Endothelial cell of umbilical vein (primary cell): ENCODE measurements at regions not wholly inside any gene's neighbourhood (a gene's known extent, or its start where the extent isn't known, plus 50 kb on each side); places are given as distances from the start of the nearest gene placed in this dataset.

Source experiments
- BruUV-seq: library from RNA; stranded (reverse); fragments of 400-500 nt; replicated peaks from 2 replicates; lab custom pipeline; 2021; lab: Mats Ljungman, UMichigan
- CTCF ChIA-PET: fragments of 300-600, 350-600 bp; sonication (Branson Sonifier 250); formaldehyde crosslinking; loops from one replicate; lab custom pipeline; 2021; ENCODE audit warnings: antibody characterized with exemption, inconsistent platforms; lab: Charles Lee
- POLR2A ChIA-PET: fragments of 300-600, 350-600 bp; sonication (Branson Sonifier 250); formaldehyde crosslinking; loops from one replicate; lab custom pipeline; 2021; ENCODE audit warnings: antibody characterized with exemption, inconsistent platforms; lab: Charles Lee
- DNase-seq: peaks from one replicate; pipeline ENCODE4 v3.0.0-alpha.2; 2011; ENCODE audit warnings: low read depth, low spot score
- FAIRE-seq: peaks from 2 replicates; lab custom pipeline; 2011; peaks lifted over from hg19 to GRCh38; lab: Jason Lieb, UNC
- H2AFZ ChIP-seq: 2 replicates; pipeline ENCODE4 v1.6.0; 2012; ENCODE audit warnings: low read depth, low read length, control low read depth, inconsistent platforms
- H3K27ac ChIP-seq: 2 replicates; pipeline ENCODE4 v1.5.1; 2011; ENCODE audit warnings: low read depth, mild to moderate bottlenecking, control low read depth, low read length, moderate library complexity; ENCODE audit not compliant: insufficient read depth
- H3K27me3 ChIP-seq, 2 experiments: 2 replicates each; pipeline versions ENCODE4 v1.6.0 to v1.6.1; 2011; ENCODE audit warnings: low read length in 2 of 2, mixed read lengths in 1 of 2; ENCODE audit not compliant: control insufficient read depth in 2 of 2, insufficient read depth in 2 of 2
- H3K36me3 ChIP-seq, 2 experiments: 2 replicates in 1 of 2; 3 replicates in 1 of 2; pipeline ENCODE4 v1.5.1; 2011; ENCODE audit warnings: low read length in 2 of 2, mild to moderate bottlenecking in 1 of 2, moderate library complexity in 1 of 2; ENCODE audit not compliant: control insufficient read depth in 2 of 2, insufficient read depth in 2 of 2; ENCODE audit errors: extremely low read depth in 1 of 2
- H3K4me1 ChIP-seq: 3 replicates; pipeline ENCODE4 v1.5.1; 2011; ENCODE audit warnings: mild to moderate bottlenecking, low read length; ENCODE audit not compliant: control insufficient read depth, insufficient read depth; ENCODE audit errors: extremely low read depth
- H3K4me2 ChIP-seq: 2 replicates; pipeline ENCODE4 v1.6.1; 2011; ENCODE audit warnings: low read length, control low read depth, mixed read lengths; ENCODE audit not compliant: insufficient read depth
- H3K4me3 ChIP-seq, 3 experiments: fragments of 200-600 bp in 1 of 3; sonication (generic), shearing (Covaris generic) in 1 of 3; replicated peaks in 1 of 3; 2 replicates each; pipeline ENCODE4 v1.5.1; 2011 to 2016; ENCODE audit warnings: control low read depth in 3 of 3, low read length in 3 of 3, mild to moderate bottlenecking in 2 of 3, inconsistent platforms in 1 of 3, low read depth in 1 of 3, moderate library complexity in 1 of 3; ENCODE audit not compliant: insufficient read depth in 1 of 3
- H3K79me2 ChIP-seq: 2 replicates; pipeline ENCODE4 v1.6.0; 2012; ENCODE audit warnings: low read length, inconsistent platforms; ENCODE audit not compliant: control insufficient read depth, insufficient read depth
- H3K9ac ChIP-seq: replicated peaks from 2 replicates; pipeline ENCODE3; 2011; ENCODE audit warnings: low read length, control low read depth; ENCODE audit not compliant: insufficient read depth; ENCODE audit errors: extremely low read depth
- H3K9me1 ChIP-seq: replicated peaks from 3 replicates; pipeline ENCODE4 v1.6.0; 2011; ENCODE audit warnings: mild to moderate bottlenecking, low read length; ENCODE audit not compliant: control insufficient read depth, insufficient read depth; ENCODE audit errors: extremely low read depth
- H3K9me3 ChIP-seq: replicated peaks from 2 replicates; pipeline ENCODE4 v1.5.1; 2012; ENCODE audit warnings: low read length, inconsistent platforms; ENCODE audit not compliant: control insufficient read depth, insufficient read depth
- H4K20me1 ChIP-seq: replicated peaks from 2 replicates; pipeline ENCODE3; 2011; ENCODE audit warnings: mild to moderate bottlenecking, low read length; ENCODE audit not compliant: control insufficient read depth, insufficient read depth; ENCODE audit errors: extremely low read depth
- CTCF ChIP-seq, 2 donors: IDR thresholded peaks; 1 replicate in 1 of 2; 2 replicates in 1 of 2; pipeline ENCODE4 v1.5.1; 2011; ENCODE audit warnings: low read length in 2 of 2, mild to moderate bottlenecking in 2 of 2, moderate library complexity in 2 of 2, control low read depth in 1 of 2, inconsistent platforms in 1 of 2, low read depth in 1 of 2; ENCODE audit not compliant: insufficient read depth in 1 of 2; ENCODE audit errors: extremely low read depth in 1 of 2
- EZH2 ChIP-seq: IDR thresholded peaks from 2 replicates; pipeline ENCODE4 v1.6.1; 2012; ENCODE audit warnings: borderline replicate concordance, low read depth, mild to moderate bottlenecking, moderate library complexity, low read length, inconsistent platforms; ENCODE audit not compliant: severe bottlenecking
- JUN ChIP-seq: IDR thresholded peaks from 2 replicates; pipeline ENCODE4 v1.6.1; 2011; ENCODE audit warnings: borderline replicate concordance, low read depth; ENCODE audit not compliant: insufficient read length, insufficient read depth
- MAX ChIP-seq: IDR thresholded peaks from 2 replicates; pipeline ENCODE4 v1.6.1; 2011; ENCODE audit not compliant: insufficient read depth, insufficient read length
- MYC ChIP-seq: IDR thresholded peaks from one replicate; pipeline ENCODE4 v1.6.1; 2011; ENCODE audit warnings: mild to moderate bottlenecking, low read depth, low read length
- POLR2A ChIP-seq: IDR thresholded peaks from 2 replicates; pipeline ENCODE4 v1.6.1; 2012; ENCODE audit warnings: low read depth, mild to moderate bottlenecking, control low read depth, low read length
- POLR2AphosphoS5 ChIP-seq: IDR thresholded peaks from 2 replicates; pipeline ENCODE4 v1.6.1; 2012; ENCODE audit warnings: low read depth, mild to moderate bottlenecking, control low read depth, low read length, moderate library complexity; ENCODE audit not compliant: insufficient read depth
- dilution Hi-C: fragments of 300-500 bp; cut with MboI; formaldehyde crosslinking; loops from one replicate; pipeline ENCODE4 v1.15.0; 2019; ENCODE audit warnings: low sequenced_read_pairs; ENCODE audit not compliant: extremely low pct_ligation_motif_present
- intact Hi-C: fragments of 100-400 bp; cut with micrococcal nuclease; formaldehyde crosslinking; loops from one replicate; pipeline ENCODE4 v1.10.0; 2022

- intact Hi-C loops (no loop called here), dilution Hi-C loops (no loop called here)
- FAIRE-seq (no peak), DNase-seq (peak; percentile 46)
- H3K4me2 ChIP-seq: no peak overlapping the region
- H3K36me3 ChIP-seq: no peaks in the 10 kb centered on the region
- H4K20me1 ChIP-seq: no peaks in the 10 kb centered on the region
- ChIA-PET POLR2A (no interaction called here), CTCF (interaction anchor here (0.8 kb wide), 1 partner anchor 9 kb away, joined by 3 read pairs; no protein-coding TSS in a partner anchor)
- no peak overlapping the region for H3K9ac ChIP-seq
- H3K27me3 ChIP-seq: no peaks in the 10 kb centered on the region
- H3K9me3 ChIP-seq: peaks cover 3% of the 10 kb centered on the region
- H3K9me1 ChIP-seq: no peaks in the 10 kb centered on the region
- peak overlapping the region; percentile 14 for H2AFZ ChIP-seq
- H3K27ac ChIP-seq: no peak overlapping the region
- TF ChIP-seq JUN (no peak), CTCF (IDR thresholded peaks at IDR 0.05; ENCODE audit: extremely low read depth in 1 of 2, insufficient read depth in 1 of 2, low read depth in 1 of 2, low read length in 2 of 2) (no peak), POLR2A (no peak), POLR2AphosphoS5 (no peak), EZH2 (no peak), MYC (no peak), MAX (no peak)
- no peak overlapping the region for H3K4me3 ChIP-seq
- H3K79me2 ChIP-seq: no peaks in the 10 kb centered on the region
- no peaks in the 10 kb centered on the region for H3K4me1 ChIP-seq
- no TSS peak for BruUV-seq
These were observed 208.7 kb downstream of the AEBP2 start for GRCh38 chr12:19647806-19648556.
